Mesendoderm (in vitro differentiated cells): ENCODE measurements at regions not wholly inside any gene's neighbourhood (a gene's known extent, or its start where the extent isn't known, plus 50 kb on each side); places are given as distances from the start of the nearest gene placed in this dataset.

Experiments
- DNase-seq: peaks from one replicate; pipeline ENCODE4 v3.0.0; 2013
- H2AK5ac ChIP-seq: 2 replicates; pipeline ENCODE4 v1.6.1; 2013; ENCODE audit warnings: low read length, inconsistent platforms
- H2BK120ac ChIP-seq: 2 replicates; pipeline ENCODE4 v1.6.1; 2013; ENCODE audit warnings: low read depth, mild to moderate bottlenecking, low read length, moderate library complexity, mixed read lengths
- H2BK15ac ChIP-seq: replicated peaks from 2 replicates; pipeline ENCODE4 v1.6.1; 2013; ENCODE audit warnings: low read depth, mild to moderate bottlenecking, moderate library complexity
- H2BK5ac ChIP-seq: 2 replicates; pipeline ENCODE4 v1.6.1; 2013; ENCODE audit warnings: low read length, inconsistent platforms
- H3K18ac ChIP-seq: 2 replicates; pipeline ENCODE4 v1.6.1; 2013; ENCODE audit warnings: mild to moderate bottlenecking, low read length, mixed read lengths
- H3K23ac ChIP-seq: one replicate; pipeline ENCODE4 v1.6.1; 2013; ENCODE audit warnings: low read length
- H3K27ac ChIP-seq: 2 replicates; pipeline ENCODE4 v1.5.1; 2013; ENCODE audit warnings: low read depth, mild to moderate bottlenecking, inconsistent platforms, low read length, moderate library complexity
- H3K27me3 ChIP-seq: 2 replicates; pipeline ENCODE4 v1.6.1; 2013; ENCODE audit warnings: low read length, control low read depth, mild to moderate bottlenecking, inconsistent platforms; ENCODE audit not compliant: insufficient read depth, poor library complexity
- H3K36me3 ChIP-seq: 2 replicates; pipeline ENCODE4 v1.6.1; 2013; ENCODE audit warnings: low read length, inconsistent platforms; ENCODE audit not compliant: control insufficient read depth, insufficient read depth
- H3K4ac ChIP-seq: one replicate; pipeline ENCODE4 v1.6.1; 2013; ENCODE audit warnings: low read depth, mild to moderate bottlenecking, low read length, moderate library complexity
- H3K4me1 ChIP-seq: 2 replicates; pipeline ENCODE4 v1.6.1; 2013; ENCODE audit warnings: low read depth, low read length, inconsistent platforms; ENCODE audit not compliant: control insufficient read depth
- H3K4me2 ChIP-seq: 2 replicates; pipeline ENCODE4 v1.6.1; 2013; ENCODE audit warnings: low read length
- H3K4me3 ChIP-seq: 2 replicates; pipeline ENCODE4 v1.5.1; 2013; ENCODE audit warnings: mild to moderate bottlenecking, low read length
- H3K56ac ChIP-seq: one replicate; pipeline ENCODE4 v1.6.1; 2013; ENCODE audit warnings: low read length
- H3K79me1 ChIP-seq: 2 replicates; pipeline ENCODE4 v1.6.1; 2013; ENCODE audit warnings: low read length, inconsistent platforms
- H3K79me2 ChIP-seq: 2 replicates; pipeline ENCODE4 v1.6.1; 2013; ENCODE audit warnings: mild to moderate bottlenecking, low read length; ENCODE audit not compliant: control insufficient read depth, insufficient read depth
- H3K9ac ChIP-seq: 2 replicates; pipeline ENCODE4 v1.6.1; 2013; ENCODE audit warnings: low read length, inconsistent platforms
- H4K5ac ChIP-seq: one replicate; pipeline ENCODE4 v1.6.1; 2013; ENCODE audit warnings: low read length
- H4K8ac ChIP-seq: one replicate; pipeline ENCODE4 v1.6.1; 2013; ENCODE audit warnings: low read depth, mild to moderate bottlenecking, control low read depth, low read length, moderate library complexity
- WGBS: extraction: QIAGEN DNeasy Blood & Tissue Kit; methylation state at CpG from one replicate; pipeline ENCODE4 v1.1.7; 2013; ENCODE audit warnings: low lambda C conversion rate, missing lambda C conversion rate; ENCODE audit not compliant: insufficient coverage; ENCODE audit errors: extremely low coverage; 5-methylcytosine and 5-hydroxymethylcytosine counted together

DNA sequence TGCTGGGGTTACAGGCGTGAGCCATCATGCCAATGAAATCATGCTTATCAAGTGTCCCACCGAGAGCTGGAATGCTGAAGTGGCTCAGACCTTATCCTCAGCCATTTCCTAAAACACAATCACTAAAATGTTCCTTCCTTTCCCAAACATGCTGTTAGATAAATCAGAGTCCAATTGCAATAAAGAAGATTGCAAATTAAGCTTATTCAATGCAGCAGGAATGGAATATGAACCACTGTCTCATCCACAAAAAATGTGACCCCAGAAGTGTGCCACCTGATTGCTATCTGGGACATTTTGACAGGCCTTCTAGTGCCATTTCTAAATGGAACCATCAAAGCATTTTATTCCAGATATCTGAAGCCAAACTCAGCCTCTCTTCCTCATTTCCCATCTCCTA, 205.5 kb upstream of the CDH11 start:
- Histone ChIP-seq H3K23ac (no peak overlapping the region), H3K4ac (no peak overlapping the region), H2BK120ac (no peak overlapping the region), H2BK5ac (no peak overlapping the region), H3K27ac (no peak overlapping the region), H3K4me2 (no peak overlapping the region), H3K79me2 (no peaks in the 10 kb centered on the region), H3K36me3 (no peaks in the 10 kb centered on the region), H4K5ac (no peak overlapping the region), H3K56ac (no peak overlapping the region), H2BK15ac (no peak overlapping the region), H2AK5ac (no peak overlapping the region), H3K18ac (no peak overlapping the region), H3K9ac (no peak overlapping the region), H4K8ac (no peak overlapping the region), H3K4me3 (no peak overlapping the region), H3K27me3 (no peaks in the 10 kb centered on the region), H3K4me1 (no peaks in the 10 kb centered on the region), H3K79me1 (no peaks in the 10 kb centered on the region)
- WGBS: no CpG with 5 or more reads among the region's 2 CpGs
- DNase-seq: no peak

DNA sequence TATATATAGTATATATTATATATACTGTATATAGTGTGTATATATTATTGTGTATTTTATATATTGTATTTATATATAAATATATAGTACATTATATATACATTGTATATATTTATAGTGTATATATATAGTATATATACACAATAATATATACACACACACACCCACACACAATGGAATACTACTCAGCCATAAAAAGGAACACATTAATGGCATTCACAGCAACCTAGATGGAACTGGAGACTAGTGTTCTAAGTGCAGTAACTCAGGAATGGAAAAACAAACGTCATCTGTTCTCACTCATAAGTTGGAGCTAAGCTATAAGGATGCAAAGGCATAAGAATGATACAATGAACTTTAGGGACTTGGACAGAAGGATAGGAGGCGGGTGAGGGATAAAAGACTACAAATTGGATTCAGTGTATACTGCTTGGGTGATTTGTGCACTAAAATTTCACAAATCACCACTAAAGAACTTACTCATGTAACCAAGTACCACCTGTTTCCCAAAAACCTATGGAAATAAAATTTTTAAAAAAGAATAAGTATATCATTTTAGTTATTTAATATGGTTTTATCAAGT, 201.9 kb upstream of the CDH11 start:
- no peak overlapping the region for H3K4me2 ChIP-seq
- no peaks in the 10 kb centered on the region for H3K36me3 ChIP-seq
- H3K23ac ChIP-seq: no peak overlapping the region
- H3K79me1 ChIP-seq: no peaks in the 10 kb centered on the region
- H3K4me1 ChIP-seq: peaks cover 5% of the 10 kb centered on the region
- H3K56ac ChIP-seq: no peak overlapping the region
- H3K4ac ChIP-seq: no peak overlapping the region
- no peak overlapping the region for H2BK15ac ChIP-seq
- H3K4me3 ChIP-seq: no peak overlapping the region
- no peaks in the 10 kb centered on the region for H3K79me2 ChIP-seq
- no peak overlapping the region for H3K27ac ChIP-seq
- no peak overlapping the region for H4K5ac ChIP-seq
- H4K8ac ChIP-seq: no peak overlapping the region
- DNase-seq: no peak
- no peak overlapping the region for H3K18ac ChIP-seq
- no peak overlapping the region for H2BK120ac ChIP-seq
- no peak overlapping the region for H2AK5ac ChIP-seq
- no peak overlapping the region for H2BK5ac ChIP-seq
- H3K27me3 ChIP-seq: no peaks in the 10 kb centered on the region
- WGBS: no CpG with 5 or more reads among the region's 2 CpGs
- no peak overlapping the region for H3K9ac ChIP-seq

DNA sequence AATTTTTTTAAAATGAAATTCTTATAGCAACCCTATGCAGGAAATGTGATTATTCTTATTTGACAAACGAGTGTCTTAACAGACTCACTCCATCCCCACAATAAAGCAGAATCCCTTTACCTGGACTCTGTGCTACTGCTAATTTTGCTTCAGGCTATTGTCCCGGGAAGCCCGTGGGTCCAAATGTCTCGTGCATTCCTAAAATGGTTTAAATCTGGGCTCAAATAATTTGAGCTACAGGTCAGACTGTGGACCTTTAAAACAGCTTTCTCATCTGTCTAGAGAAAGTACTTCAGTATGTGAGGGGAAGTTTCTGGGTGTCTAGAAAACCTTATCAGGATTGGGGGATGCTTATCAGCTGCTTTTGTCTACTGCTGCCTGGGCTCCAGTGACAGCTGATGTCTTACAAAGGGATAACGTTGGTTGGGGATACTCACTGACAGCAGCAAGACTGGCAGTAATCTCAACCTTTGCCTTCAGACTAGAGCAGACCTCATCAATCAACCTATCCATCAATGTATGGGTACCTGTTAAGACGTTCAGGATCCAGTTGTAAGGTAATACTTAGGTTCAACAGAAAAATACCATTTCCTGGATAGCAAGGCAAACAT, 197.9 kb upstream of the CDH11 start:
- no peak overlapping the region for H2BK5ac ChIP-seq
- H3K23ac ChIP-seq: no peak overlapping the region
- no peaks in the 10 kb centered on the region for H3K79me2 ChIP-seq
- no peaks in the 10 kb centered on the region for H3K36me3 ChIP-seq
- no peaks in the 10 kb centered on the region for H3K27me3 ChIP-seq
- H3K9ac ChIP-seq: no peak overlapping the region
- peaks cover 10% of the 10 kb centered on the region for H3K4me1 ChIP-seq
- no peak overlapping the region for H3K4me2 ChIP-seq
- H4K8ac ChIP-seq: no peak overlapping the region
- H4K5ac ChIP-seq: no peak overlapping the region
- peak overlapping the region; percentile 17 for H3K56ac ChIP-seq
- no peaks in the 10 kb centered on the region for H3K79me1 ChIP-seq
- no peak overlapping the region for H3K18ac ChIP-seq
- no peak overlapping the region for H2BK15ac ChIP-seq
- WGBS: no CpG with 5 or more reads among the region's 6 CpGs
- no peak overlapping the region for H2BK120ac ChIP-seq
- DNase-seq: peak; percentile 63
- no peak overlapping the region for H3K27ac ChIP-seq
- no peak overlapping the region for H3K4me3 ChIP-seq
- H3K4ac ChIP-seq: no peak overlapping the region
- H2AK5ac ChIP-seq: no peak overlapping the region

- H3K79me1 ChIP-seq: no peaks in the 10 kb centered on the region
- no peaks in the 10 kb centered on the region for H3K36me3 ChIP-seq
- H3K23ac ChIP-seq: no peak overlapping the region
- H3K27ac ChIP-seq: no peak overlapping the region
- H3K79me2 ChIP-seq: no peaks in the 10 kb centered on the region
- H2AK5ac ChIP-seq: no peak overlapping the region
- H3K4ac ChIP-seq: no peak overlapping the region
- no peaks in the 10 kb centered on the region for H3K27me3 ChIP-seq
- H2BK120ac ChIP-seq: no peak overlapping the region
- peaks cover 10% of the 10 kb centered on the region for H3K4me1 ChIP-seq
- H3K4me2 ChIP-seq: no peak overlapping the region
- peak; percentile 62 for DNase-seq
- H3K9ac ChIP-seq: no peak overlapping the region
- no peak overlapping the region for H2BK15ac ChIP-seq
- no peak overlapping the region for H4K5ac ChIP-seq
- H4K8ac ChIP-seq: no peak overlapping the region
- H3K56ac ChIP-seq: no peak overlapping the region
- H3K4me3 ChIP-seq: no peak overlapping the region
- H2BK5ac ChIP-seq: no peak overlapping the region
- H3K18ac ChIP-seq: no peak overlapping the region
Measured at GRCh38 chr16:65318590-65319257, 196.9 kb upstream of the CDH11 start.

- Histone ChIP-seq H3K36me3 (no peaks in the 10 kb centered on the region), H2BK5ac (no peak overlapping the region), H3K18ac (no peak overlapping the region), H2BK15ac (no peak overlapping the region), H3K23ac (no peak overlapping the region), H3K4ac (no peak overlapping the region), H3K4me2 (no peak overlapping the region), H3K9ac (no peak overlapping the region), H3K4me1 (peaks cover 10% of the 10 kb centered on the region), H2AK5ac (no peak overlapping the region), H3K27ac (no peak overlapping the region), H3K27me3 (no peaks in the 10 kb centered on the region), H3K4me3 (no peak overlapping the region), H3K79me1 (no peaks in the 10 kb centered on the region), H3K56ac (no peak overlapping the region), H4K8ac (no peak overlapping the region), H4K5ac (no peak overlapping the region), H2BK120ac (no peak overlapping the region), H3K79me2 (no peaks in the 10 kb centered on the region)
- peak; percentile 92 for DNase-seq
- WGBS: no CpG with 5 or more reads among the region's 9 CpGs
Measured at GRCh38 chr16:65318138-65318537, 196.3 kb upstream of the CDH11 start.
